Glutamatergic neuron (in vitro differentiated cells): ENCODE measurements at regions not wholly inside any gene's neighbourhood (a gene's known extent, or its start where the extent isn't known, plus 50 kb on each side); places are given as distances from the start of the nearest gene placed in this dataset.

ENCODE experiments used
- DNase-seq: peaks from one replicate; pipeline ENCODE4 v3.0.0; 2022
- H3K27ac Mint-ChIP-seq: one replicate; pipeline ENCODE4 v1.8.0; 2020; ENCODE audit warnings: mild to moderate bottlenecking, mixed read lengths, inconsistent platforms; ENCODE audit not compliant: unreplicated experiment
- H3K27me3 Mint-ChIP-seq: one replicate; pipeline ENCODE4 v1.8.0; 2020; ENCODE audit warnings: mild to moderate bottlenecking, moderate library complexity, mixed read lengths, inconsistent platforms; ENCODE audit not compliant: unreplicated experiment
- H3K36me3 Mint-ChIP-seq: one replicate; pipeline ENCODE4 v1.8.0; 2020; ENCODE audit warnings: mild to moderate bottlenecking, mixed read lengths, inconsistent platforms; ENCODE audit not compliant: unreplicated experiment
- H3K4me1 Mint-ChIP-seq: one replicate; pipeline ENCODE4 v1.8.0; 2020; ENCODE audit warnings: mild to moderate bottlenecking, low read depth, mixed read lengths, inconsistent platforms; ENCODE audit not compliant: unreplicated experiment
- H3K4me3 Mint-ChIP-seq: one replicate; pipeline ENCODE4 v1.8.0; 2020; ENCODE audit warnings: mild to moderate bottlenecking, mixed read lengths, inconsistent platforms; ENCODE audit not compliant: unreplicated experiment
- H3K9me3 Mint-ChIP-seq: one replicate; pipeline ENCODE4 v1.8.0; 2020; ENCODE audit warnings: mild to moderate bottlenecking, moderate library complexity, mixed read lengths, inconsistent platforms; ENCODE audit not compliant: unreplicated experiment
- TF ChIP-seq, protein P1 (sequence below): fragments of 200-600 bp; sonication (generic); IDR thresholded peaks from one replicate; pipeline ENCODE4 v1.5.0; 2021; ENCODE audit not compliant: partially characterized antibody, unreplicated experiment

DNA sequence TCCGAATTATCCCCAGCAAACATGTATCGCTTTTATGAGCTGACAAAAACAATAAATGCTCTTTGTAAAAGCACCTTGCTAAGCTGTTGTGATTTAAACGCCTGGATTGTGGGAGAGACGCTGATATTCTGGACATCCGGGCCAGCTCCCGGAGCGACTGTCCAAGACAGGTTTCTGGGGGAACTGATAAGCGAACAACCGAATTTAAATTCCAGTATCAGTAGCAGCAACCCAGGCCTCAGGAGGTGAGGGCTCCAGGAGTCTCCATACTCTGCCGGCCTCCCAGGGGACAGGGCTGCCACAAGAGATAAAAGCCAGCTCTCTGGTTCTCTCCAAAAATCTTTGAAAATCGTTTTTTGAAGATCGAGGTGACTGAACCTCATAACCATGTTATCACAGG, 50.3 kb upstream of the VSTM2B start:
- Mint-ChIP-seq H3K4me1 (no peaks in the 10 kb centered on the region), H3K9me3 (peaks cover 7% of the 10 kb centered on the region), H3K27ac (no peak overlapping the region), H3K4me3 (no peak overlapping the region), H3K27me3 (no peaks in the 10 kb centered on the region), H3K36me3 (peaks cover 3% of the 10 kb centered on the region)
- DNase-seq: no peak
- TF ChIP-seq, protein P1, sequence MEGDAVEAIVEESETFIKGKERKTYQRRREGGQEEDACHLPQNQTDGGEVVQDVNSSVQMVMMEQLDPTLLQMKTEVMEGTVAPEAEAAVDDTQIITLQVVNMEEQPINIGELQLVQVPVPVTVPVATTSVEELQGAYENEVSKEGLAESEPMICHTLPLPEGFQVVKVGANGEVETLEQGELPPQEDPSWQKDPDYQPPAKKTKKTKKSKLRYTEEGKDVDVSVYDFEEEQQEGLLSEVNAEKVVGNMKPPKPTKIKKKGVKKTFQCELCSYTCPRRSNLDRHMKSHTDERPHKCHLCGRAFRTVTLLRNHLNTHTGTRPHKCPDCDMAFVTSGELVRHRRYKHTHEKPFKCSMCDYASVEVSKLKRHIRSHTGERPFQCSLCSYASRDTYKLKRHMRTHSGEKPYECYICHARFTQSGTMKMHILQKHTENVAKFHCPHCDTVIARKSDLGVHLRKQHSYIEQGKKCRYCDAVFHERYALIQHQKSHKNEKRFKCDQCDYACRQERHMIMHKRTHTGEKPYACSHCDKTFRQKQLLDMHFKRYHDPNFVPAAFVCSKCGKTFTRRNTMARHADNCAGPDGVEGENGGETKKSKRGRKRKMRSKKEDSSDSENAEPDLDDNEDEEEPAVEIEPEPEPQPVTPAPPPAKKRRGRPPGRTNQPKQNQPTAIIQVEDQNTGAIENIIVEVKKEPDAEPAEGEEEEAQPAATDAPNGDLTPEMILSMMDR: no peak
